Endothelial cell of umbilical vein (primary cell): ENCODE measurements at regions not wholly inside any gene's neighbourhood (a gene's known extent, or its start where the extent isn't known, plus 50 kb on each side); places are given as distances from the start of the nearest gene placed in this dataset.

ENCODE experiments used
- CTCF ChIP-seq, 2 donors: IDR thresholded peaks; 1 replicate in 1 of 2; 2 replicates in 1 of 2; pipeline ENCODE4 v1.5.1; 2011; ENCODE audit warnings: low read length in 2 of 2, mild to moderate bottlenecking in 2 of 2, moderate library complexity in 2 of 2, control low read depth in 1 of 2, inconsistent platforms in 1 of 2, low read depth in 1 of 2; ENCODE audit not compliant: insufficient read depth in 1 of 2; ENCODE audit errors: extremely low read depth in 1 of 2
- EZH2 ChIP-seq: IDR thresholded peaks from 2 replicates; pipeline ENCODE4 v1.6.1; 2012; ENCODE audit warnings: borderline replicate concordance, low read depth, mild to moderate bottlenecking, moderate library complexity, low read length, inconsistent platforms; ENCODE audit not compliant: severe bottlenecking
- FOS ChIP-seq: IDR thresholded peaks from 2 replicates; pipeline ENCODE4 v1.6.1; 2011; ENCODE audit warnings: mild to moderate bottlenecking, low read length, moderate library complexity, borderline replicate concordance; ENCODE audit not compliant: insufficient read depth
- GATA2 ChIP-seq: IDR thresholded peaks from 2 replicates; pipeline ENCODE4 v1.7.0; 2011; ENCODE audit warnings: low read depth, mild to moderate bottlenecking, moderate library complexity, mixed read lengths, low read length; ENCODE audit not compliant: insufficient read length, insufficient read depth
- JUN ChIP-seq: IDR thresholded peaks from 2 replicates; pipeline ENCODE4 v1.6.1; 2011; ENCODE audit warnings: borderline replicate concordance, low read depth; ENCODE audit not compliant: insufficient read length, insufficient read depth
- MAX ChIP-seq: IDR thresholded peaks from 2 replicates; pipeline ENCODE4 v1.6.1; 2011; ENCODE audit not compliant: insufficient read depth, insufficient read length
- MYC ChIP-seq: IDR thresholded peaks from one replicate; pipeline ENCODE4 v1.6.1; 2011; ENCODE audit warnings: mild to moderate bottlenecking, low read depth, low read length
- POLR2A ChIP-seq: IDR thresholded peaks from 2 replicates; pipeline ENCODE4 v1.6.1; 2012; ENCODE audit warnings: low read depth, mild to moderate bottlenecking, control low read depth, low read length
- POLR2AphosphoS5 ChIP-seq: IDR thresholded peaks from 2 replicates; pipeline ENCODE4 v1.6.1; 2012; ENCODE audit warnings: low read depth, mild to moderate bottlenecking, control low read depth, low read length, moderate library complexity; ENCODE audit not compliant: insufficient read depth

GRCh38 chr13:79745081-79745480, 264.1 kb downstream of the NDFIP2 start:
- TF ChIP-seq POLR2AphosphoS5 (no peak), MAX (no peak), CTCF (IDR thresholded peaks at IDR 0.05; ENCODE audit: extremely low read depth in 1 of 2, insufficient read depth in 1 of 2, low read depth in 1 of 2, low read length in 2 of 2) (no peak), POLR2A (no peak), EZH2 (no peak), JUN (no peak), FOS (no peak), MYC (no peak), GATA2 (no peak)
